ENCODE measurements at regions not wholly inside any gene's neighbourhood (a gene's known extent, or its start where the extent isn't known, plus 50 kb on each side); places are given as distances from the start of the nearest gene placed in this dataset.

DNA sequence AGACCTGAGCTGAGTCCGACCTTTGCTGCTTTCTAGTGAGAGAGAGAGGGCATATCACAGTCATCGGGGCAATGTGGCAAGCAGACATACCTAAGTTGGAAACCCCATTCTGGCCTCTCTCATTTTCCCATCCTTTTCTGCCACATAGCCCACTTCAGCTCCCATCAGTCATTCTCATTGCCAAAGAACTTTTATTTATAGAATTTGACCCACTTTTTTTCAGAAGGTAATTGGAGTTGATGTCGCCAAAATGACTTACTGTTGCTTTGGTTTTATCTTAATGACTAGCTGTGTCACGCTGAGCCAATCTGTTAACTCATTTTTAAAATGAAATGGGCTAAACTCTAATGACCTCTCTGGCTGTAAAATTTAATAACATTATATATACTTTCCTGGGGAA lies 63.9 kb upstream of the RMST start:
- Histone ChIP-seq H2AFZ (ENCODE audit: control insufficient read depth, low read length) (no peak overlapping the region), H3K4me3 (ENCODE audit: control insufficient read depth in 2 of 3, extremely low read depth in 1 of 3, insufficient read depth in 2 of 3, low read depth in 1 of 3, low read length in 3 of 3) (no peak overlapping the region), H3K27me3 (ENCODE audit: control insufficient read depth, extremely low read depth, insufficient read depth, low read length) (no peaks in the 10 kb centered on the region), H3K79me2 (ENCODE audit: control insufficient read depth, insufficient read depth, low read length) (no peaks in the 10 kb centered on the region), H3K9me3 (ENCODE audit: control insufficient read depth, low read depth, low read length) (no peaks in the 10 kb centered on the region), H3K36me3 (ENCODE audit: control insufficient read depth in 2 of 2, extremely low read depth in 1 of 2, insufficient read depth in 2 of 2, low read length in 2 of 2) (no peaks in the 10 kb centered on the region), H4K20me1 (ENCODE audit: control insufficient read depth, extremely low read depth, insufficient read depth, low read length) (no peaks in the 10 kb centered on the region), H3K9ac (ENCODE audit: control insufficient read depth, extremely low read depth, insufficient read depth, low read length) (no peak overlapping the region), H3K4me1 (ENCODE audit: control insufficient read depth, extremely low read depth, insufficient read depth, low read length) (no peaks in the 10 kb centered on the region), H3K4me2 (ENCODE audit: control insufficient read depth, extremely low read depth, insufficient read depth, low read depth, low read length) (no peak overlapping the region), H3K9me1 (ENCODE audit: control insufficient read depth, extremely low read depth, insufficient read depth, low read length) (no peaks in the 10 kb centered on the region), H3K27ac (ENCODE audit: control insufficient read depth, insufficient read depth, low read length) (no peak overlapping the region)
- dilution Hi-C loops (cut with MboI; ENCODE audit: extremely low pct_ligation_motif_present, low sequenced_read_pairs): no loop called here
- no peak for TF ChIP-seq EZH2 (IDR thresholded peaks at IDR 0.05; ENCODE audit: low read length)
- TF ChIP-seq, protein P1, sequence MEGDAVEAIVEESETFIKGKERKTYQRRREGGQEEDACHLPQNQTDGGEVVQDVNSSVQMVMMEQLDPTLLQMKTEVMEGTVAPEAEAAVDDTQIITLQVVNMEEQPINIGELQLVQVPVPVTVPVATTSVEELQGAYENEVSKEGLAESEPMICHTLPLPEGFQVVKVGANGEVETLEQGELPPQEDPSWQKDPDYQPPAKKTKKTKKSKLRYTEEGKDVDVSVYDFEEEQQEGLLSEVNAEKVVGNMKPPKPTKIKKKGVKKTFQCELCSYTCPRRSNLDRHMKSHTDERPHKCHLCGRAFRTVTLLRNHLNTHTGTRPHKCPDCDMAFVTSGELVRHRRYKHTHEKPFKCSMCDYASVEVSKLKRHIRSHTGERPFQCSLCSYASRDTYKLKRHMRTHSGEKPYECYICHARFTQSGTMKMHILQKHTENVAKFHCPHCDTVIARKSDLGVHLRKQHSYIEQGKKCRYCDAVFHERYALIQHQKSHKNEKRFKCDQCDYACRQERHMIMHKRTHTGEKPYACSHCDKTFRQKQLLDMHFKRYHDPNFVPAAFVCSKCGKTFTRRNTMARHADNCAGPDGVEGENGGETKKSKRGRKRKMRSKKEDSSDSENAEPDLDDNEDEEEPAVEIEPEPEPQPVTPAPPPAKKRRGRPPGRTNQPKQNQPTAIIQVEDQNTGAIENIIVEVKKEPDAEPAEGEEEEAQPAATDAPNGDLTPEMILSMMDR (optimal IDR thresholded peaks at IDR 0.05 in 1 of 3, IDR thresholded peaks at IDR 0.05 in 1 of 3, conservative IDR thresholded peaks at IDR 0.05 in 1 of 3; ENCODE audit: extremely low read depth in 1 of 3, insufficient read depth in 2 of 3, low read length in 3 of 3): no peak
- DNase-seq (ENCODE audit: low read depth, low spot score): no peak
- no peak for FAIRE-seq

DNA sequence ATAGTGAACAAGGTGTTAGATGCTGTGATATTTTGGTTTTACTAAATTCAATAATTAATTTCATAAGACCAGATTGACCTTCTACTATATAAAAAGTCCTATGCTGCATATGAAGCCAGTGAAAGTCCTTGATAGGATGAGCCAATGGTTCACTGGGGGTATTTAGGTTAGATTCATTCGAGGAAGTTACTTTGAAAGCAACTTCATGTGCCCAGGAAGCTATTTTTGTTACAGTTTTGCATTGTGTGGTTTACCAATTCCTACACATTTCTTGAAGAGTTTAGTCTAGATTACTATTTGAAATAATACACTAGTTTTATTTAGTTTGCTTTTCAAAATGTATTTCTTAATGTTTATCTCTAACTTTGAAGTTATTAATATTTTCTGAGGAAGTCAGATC lies 58.5 kb upstream of the RMST start:
- Histone ChIP-seq H3K4me3 (ENCODE audit: control insufficient read depth in 2 of 3, extremely low read depth in 1 of 3, insufficient read depth in 2 of 3, low read depth in 1 of 3, low read length in 3 of 3) (no peak overlapping the region), H2AFZ (ENCODE audit: control insufficient read depth, low read length) (no peak overlapping the region), H3K27me3 (ENCODE audit: control insufficient read depth, extremely low read depth, insufficient read depth, low read length) (no peaks in the 10 kb centered on the region), H3K9me1 (ENCODE audit: control insufficient read depth, extremely low read depth, insufficient read depth, low read length) (no peaks in the 10 kb centered on the region), H3K36me3 (ENCODE audit: control insufficient read depth in 2 of 2, extremely low read depth in 1 of 2, insufficient read depth in 2 of 2, low read length in 2 of 2) (no peaks in the 10 kb centered on the region), H3K4me1 (ENCODE audit: control insufficient read depth, extremely low read depth, insufficient read depth, low read length) (no peaks in the 10 kb centered on the region), H4K20me1 (ENCODE audit: control insufficient read depth, extremely low read depth, insufficient read depth, low read length) (no peaks in the 10 kb centered on the region), H3K79me2 (ENCODE audit: control insufficient read depth, insufficient read depth, low read length) (no peaks in the 10 kb centered on the region), H3K9me3 (ENCODE audit: control insufficient read depth, low read depth, low read length) (no peaks in the 10 kb centered on the region), H3K4me2 (ENCODE audit: control insufficient read depth, extremely low read depth, insufficient read depth, low read depth, low read length) (no peak overlapping the region), H3K9ac (ENCODE audit: control insufficient read depth, extremely low read depth, insufficient read depth, low read length) (no peak overlapping the region), H3K27ac (ENCODE audit: control insufficient read depth, insufficient read depth, low read length) (no peak overlapping the region)
- dilution Hi-C loops (cut with MboI; ENCODE audit: extremely low pct_ligation_motif_present, low sequenced_read_pairs): no loop called here
- TF ChIP-seq, protein P1 (optimal IDR thresholded peaks at IDR 0.05 in 1 of 3, IDR thresholded peaks at IDR 0.05 in 1 of 3, conservative IDR thresholded peaks at IDR 0.05 in 1 of 3; ENCODE audit: extremely low read depth in 1 of 3, insufficient read depth in 2 of 3, low read length in 3 of 3): no peak
- no peak for TF ChIP-seq EZH2 (IDR thresholded peaks at IDR 0.05; ENCODE audit: low read length)
- FAIRE-seq (no peak), DNase-seq (ENCODE audit: low read depth, low spot score) (no peak)
